Rectal smooth muscle tissue (tissue), 1 donor: ENCODE measurements at regions not wholly inside any gene's neighbourhood (a gene's known extent, or its start where the extent isn't known, plus 50 kb on each side); places are given as distances from the start of the nearest gene placed in this dataset.
"Not testable (repeated sequence)": the region's sequence is repeated elsewhere in the genome, so short reads cannot be mapped to it uniquely, and the experiment has no call there.

Experiments
- H3K27ac ChIP-seq: one replicate; pipeline ENCODE4 v1.7.0; 2013; ENCODE audit warnings: low read depth, low read length, inconsistent platforms
- H3K27me3 ChIP-seq: one replicate; pipeline ENCODE4 v1.7.0; 2013; ENCODE audit warnings: low read length; ENCODE audit not compliant: control insufficient read depth, insufficient read depth
- H3K36me3 ChIP-seq: one replicate; pipeline ENCODE4 v1.7.0; 2013; ENCODE audit warnings: low read length; ENCODE audit not compliant: control insufficient read depth, insufficient read depth
- H3K4me1 ChIP-seq: one replicate; pipeline ENCODE4 v1.7.0; 2013; ENCODE audit warnings: low read length; ENCODE audit not compliant: control insufficient read depth, insufficient read depth
- H3K4me3 ChIP-seq: one replicate; pipeline ENCODE4 v1.7.0; 2013; ENCODE audit warnings: low read length
- H3K9ac ChIP-seq: one replicate; pipeline ENCODE4 v1.7.0; 2013; ENCODE audit warnings: low read length

DNA sequence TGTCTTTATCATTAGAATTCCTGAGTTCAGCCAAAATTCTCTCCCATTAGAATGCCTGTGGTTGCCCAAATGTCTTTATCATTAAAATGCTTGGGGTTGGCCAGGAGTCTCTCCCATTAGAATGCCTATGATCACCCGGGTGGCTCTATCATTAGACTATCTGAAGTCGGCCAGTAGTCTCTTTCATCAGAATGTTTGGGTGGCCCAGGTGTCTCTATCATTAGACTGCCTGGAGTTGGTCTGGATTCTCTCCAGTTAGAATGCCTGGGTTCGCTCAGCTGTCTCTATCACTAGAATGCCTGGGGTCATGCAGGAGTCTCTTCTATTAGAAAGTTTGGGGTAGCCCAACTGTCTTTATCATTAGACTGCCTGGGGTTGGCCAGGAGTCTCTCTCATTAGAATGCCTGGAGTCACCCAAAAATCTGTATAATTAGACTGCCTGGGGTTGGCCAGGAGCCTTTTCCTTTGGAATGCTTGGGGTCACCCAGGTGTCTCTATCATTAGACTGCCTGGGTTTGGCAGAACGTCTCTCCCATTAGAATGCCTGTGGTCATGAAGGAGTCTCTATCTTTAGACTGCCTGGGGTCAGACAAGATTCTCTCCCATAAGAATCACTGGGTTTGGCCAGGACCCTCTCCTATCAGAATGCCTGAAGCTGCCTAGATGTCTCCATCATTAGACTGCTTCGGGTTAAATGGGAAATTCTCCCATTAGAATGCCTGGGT is 1478.3 kb downstream of the UQCRFS1 start:
- Histone ChIP-seq H3K27me3 (no peaks in the 10 kb centered on the region), H3K27ac (no peak overlapping the region), H3K36me3 (no peaks in the 10 kb centered on the region), H3K4me1 (no peaks in the 10 kb centered on the region), H3K9ac (no peak overlapping the region), H3K4me3 (no peak overlapping the region)

DNA sequence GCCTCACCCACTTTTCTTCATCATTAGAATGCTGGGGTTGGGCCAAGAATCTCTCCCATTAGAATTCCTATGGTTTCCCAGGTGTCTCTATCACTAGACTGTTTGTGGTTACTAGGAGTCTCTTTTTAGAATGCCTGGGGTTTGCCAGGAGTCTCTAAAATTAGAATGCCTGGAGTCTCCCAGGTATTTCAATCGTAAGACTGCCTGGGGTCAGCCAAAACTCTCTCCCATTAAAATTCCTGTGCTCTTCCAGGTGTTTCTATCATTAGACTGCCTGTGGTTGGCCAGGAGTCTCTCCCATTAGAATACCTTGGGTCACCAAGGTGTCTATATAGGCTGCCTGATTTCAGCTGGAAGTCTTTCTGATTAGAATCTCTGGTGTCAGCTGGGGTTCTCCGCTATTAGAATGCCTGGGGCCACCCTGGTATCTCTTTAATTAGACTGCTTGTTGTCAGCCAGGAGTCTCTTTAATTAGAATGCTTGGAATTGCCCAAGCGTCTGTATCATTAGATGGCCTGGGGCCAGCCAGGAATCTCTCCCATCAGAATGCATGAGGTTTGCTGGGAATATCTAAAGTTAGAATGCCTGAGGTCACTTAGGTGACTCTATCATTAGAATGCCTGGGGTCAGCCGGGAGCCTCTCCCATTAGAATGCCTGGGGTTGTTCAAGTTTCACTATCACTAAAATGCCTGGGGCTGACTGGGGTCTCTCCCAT is 1479.2 kb downstream of the UQCRFS1 start:
- no peak overlapping the region for H3K27ac ChIP-seq
- no peaks in the 10 kb centered on the region for H3K36me3 ChIP-seq

DNA sequence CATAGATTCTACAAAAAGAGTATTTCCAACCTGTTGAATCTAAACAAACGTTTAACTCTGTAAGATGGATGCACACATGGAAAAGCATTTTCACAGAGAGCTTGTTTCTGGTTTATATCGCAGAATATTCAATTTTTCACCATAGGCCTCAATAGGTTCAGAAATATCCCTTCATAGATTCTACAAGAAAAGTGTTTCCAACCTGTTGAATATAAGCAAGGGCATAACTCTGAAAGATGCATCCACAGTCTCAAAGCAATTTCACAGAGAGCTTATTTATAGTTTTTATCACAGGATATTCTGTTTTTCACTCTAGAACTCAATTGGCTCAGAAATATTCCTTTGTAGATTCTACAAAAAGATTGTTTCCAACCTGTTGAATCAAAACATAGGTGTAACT is 1483.6 kb downstream of the UQCRFS1 start:
- Histone ChIP-seq H3K4me1 (no peaks in the 10 kb centered on the region), H3K9ac (no peak overlapping the region), H3K27ac (no peak overlapping the region), H3K27me3 (no peaks in the 10 kb centered on the region), H3K36me3 (no peaks in the 10 kb centered on the region), H3K4me3 (no peak overlapping the region)

More for the DNA sequence above, 1479.2 kb downstream of the UQCRFS1 start:
- no peak overlapping the region for H3K9ac ChIP-seq
- no peak overlapping the region for H3K4me3 ChIP-seq
- H3K27me3 ChIP-seq = no peaks in the 10 kb centered on the region
- H3K4me1 ChIP-seq = no peaks in the 10 kb centered on the region

DNA sequence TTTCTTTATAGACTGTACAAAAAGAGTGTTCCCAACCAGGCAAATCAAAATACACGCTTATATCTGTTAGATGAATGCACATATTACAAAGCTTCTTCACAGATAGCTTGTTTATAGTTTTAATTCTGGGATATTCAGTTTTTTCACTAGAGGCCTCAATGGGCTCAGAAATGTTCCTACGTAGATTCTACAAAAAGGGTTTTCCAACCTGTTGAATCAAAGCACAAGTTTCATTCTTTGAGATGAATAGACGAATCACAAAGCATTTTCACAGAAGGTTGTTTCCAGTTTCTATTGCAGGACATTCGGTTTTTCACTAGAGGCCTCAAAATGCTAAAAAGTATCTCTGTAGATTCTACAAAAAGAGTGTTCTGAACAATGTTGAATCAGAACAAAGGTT is 1490.3 kb downstream of the UQCRFS1 start:
- H3K4me3 ChIP-seq = no peak overlapping the region

DNA sequence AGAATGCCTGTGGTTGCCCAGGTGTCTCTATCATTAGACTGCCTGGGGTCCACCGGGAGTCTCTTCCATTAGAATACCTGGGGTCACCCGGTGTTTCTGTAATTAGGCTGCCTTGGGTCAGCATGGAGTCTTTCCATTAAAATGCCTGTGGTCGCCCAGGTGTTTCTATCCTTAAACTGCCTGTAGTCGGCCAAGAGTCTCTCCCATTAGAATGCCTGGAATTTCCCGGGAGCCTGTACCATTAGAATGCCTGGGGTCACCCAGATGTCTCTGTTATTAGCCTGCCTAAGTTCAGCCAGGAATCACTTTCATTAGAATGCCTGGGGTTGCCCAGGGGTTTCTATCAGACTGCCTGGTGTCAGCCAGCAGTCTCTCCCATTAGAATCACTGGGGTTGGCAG is 1492.8 kb downstream of the UQCRFS1 start:
- no peaks in the 10 kb centered on the region for H3K4me1 ChIP-seq
- H3K27ac ChIP-seq = no peak overlapping the region
- H3K4me3 ChIP-seq = no peak overlapping the region
- H3K9ac ChIP-seq = no peak overlapping the region
- no peaks in the 10 kb centered on the region for H3K27me3 ChIP-seq
- no peaks in the 10 kb centered on the region for H3K36me3 ChIP-seq

More for the DNA sequence above, 1490.3 kb downstream of the UQCRFS1 start:
- Histone ChIP-seq H3K27ac (no peak overlapping the region), H3K36me3 (no peaks in the 10 kb centered on the region), H3K4me1 (no peaks in the 10 kb centered on the region), H3K27me3 (no peaks in the 10 kb centered on the region), H3K9ac (no peak overlapping the region)

DNA sequence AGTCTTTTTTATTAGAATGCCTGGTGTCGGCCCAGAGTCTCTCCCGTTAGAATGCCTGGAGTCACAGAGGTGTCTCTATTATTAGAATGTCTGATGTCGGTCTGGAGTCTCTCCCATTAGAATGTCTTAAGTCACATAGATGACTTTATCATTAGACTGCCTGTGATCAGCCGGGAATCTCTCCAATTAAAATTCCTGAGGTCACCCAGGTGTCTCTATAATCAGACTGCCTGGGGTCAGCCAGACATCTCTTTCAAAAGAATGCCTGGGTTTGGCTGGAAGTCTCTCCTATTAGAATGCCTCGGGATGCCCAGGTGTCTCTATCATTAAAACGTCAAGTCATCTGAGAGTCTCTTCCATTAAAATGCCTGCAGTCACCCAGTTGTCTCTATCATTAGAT is 1493.9 kb downstream of the UQCRFS1 start:
- H3K27ac ChIP-seq = no peak overlapping the region
- no peaks in the 10 kb centered on the region for H3K27me3 ChIP-seq
- H3K4me1 ChIP-seq = no peaks in the 10 kb centered on the region
- H3K9ac ChIP-seq = no peak overlapping the region
- no peak overlapping the region for H3K4me3 ChIP-seq
- H3K36me3 ChIP-seq = no peaks in the 10 kb centered on the region

DNA sequence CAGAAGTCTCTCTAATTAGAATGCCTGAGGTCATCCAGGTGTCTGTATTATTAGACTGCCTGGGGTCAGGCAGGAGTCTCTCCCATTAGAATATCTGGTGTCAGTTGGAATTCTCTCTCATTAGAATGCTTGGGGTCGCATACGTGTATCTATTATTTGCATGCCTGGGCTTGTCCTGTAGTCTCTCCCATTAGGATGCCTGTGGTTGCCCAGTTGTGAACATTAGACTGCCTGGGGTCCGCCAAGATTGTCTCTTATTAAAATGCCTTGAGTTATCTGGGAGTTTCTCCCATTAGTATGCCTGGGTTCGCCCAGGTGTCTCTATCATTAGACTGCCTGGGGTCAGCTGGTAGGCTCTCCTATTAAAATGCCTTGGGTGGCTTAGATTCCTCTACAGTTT is 1494.7 kb downstream of the UQCRFS1 start:
- Histone ChIP-seq H3K4me3 (no peak overlapping the region), H3K9ac (no peak overlapping the region), H3K4me1 (no peaks in the 10 kb centered on the region), H3K27ac (no peak overlapping the region), H3K27me3 (no peaks in the 10 kb centered on the region), H3K36me3 (no peaks in the 10 kb centered on the region)

DNA sequence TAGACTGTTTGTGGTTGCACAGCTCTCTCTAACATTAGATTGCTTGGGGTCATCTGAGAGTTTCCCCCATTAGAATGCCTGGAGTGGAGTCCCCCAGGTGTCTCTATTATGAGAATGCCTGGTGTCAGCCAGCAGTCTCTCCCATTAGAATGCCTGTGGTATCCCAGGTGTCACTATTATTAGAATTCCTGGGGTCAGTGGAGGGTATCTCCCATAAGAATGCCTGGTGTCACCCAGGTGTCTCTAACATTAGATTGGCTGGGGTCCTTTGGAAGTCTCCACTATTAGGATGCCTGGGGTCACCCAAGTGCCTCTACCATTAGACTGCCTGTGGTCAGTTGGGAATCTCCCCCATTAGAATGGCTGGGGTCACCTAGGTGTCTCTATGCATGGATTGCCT is 1495.1 kb downstream of the UQCRFS1 start:
- Histone ChIP-seq H3K9ac (no peak overlapping the region), H3K4me3 (no peak overlapping the region), H3K27ac (no peak overlapping the region), H3K27me3 (no peaks in the 10 kb centered on the region), H3K36me3 (no peaks in the 10 kb centered on the region), H3K4me1 (no peaks in the 10 kb centered on the region)

DNA sequence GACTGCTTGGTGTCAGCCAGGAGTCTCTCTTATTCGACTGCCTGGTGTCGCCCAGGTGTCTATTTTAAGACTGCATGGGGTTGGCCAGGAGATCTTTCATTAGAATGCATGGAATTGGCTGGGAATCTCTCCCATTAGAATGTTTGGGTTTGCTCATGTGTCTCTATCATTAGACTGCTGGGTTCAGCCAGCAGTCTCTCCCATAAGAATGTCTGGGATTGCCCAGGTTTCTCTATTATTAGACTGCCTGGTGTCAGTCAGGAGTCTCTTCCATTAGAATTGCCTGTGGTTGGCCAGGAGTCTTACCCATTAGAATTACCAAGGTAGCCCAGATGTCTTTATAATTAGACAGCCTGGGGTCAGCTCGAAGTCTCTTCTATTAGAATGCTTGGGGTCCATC is 1496.0 kb downstream of the UQCRFS1 start:
- Histone ChIP-seq H3K27ac (no peak overlapping the region), H3K9ac (no peak overlapping the region), H3K4me3 (no peak overlapping the region), H3K4me1 (no peaks in the 10 kb centered on the region), H3K36me3 (no peaks in the 10 kb centered on the region), H3K27me3 (no peaks in the 10 kb centered on the region)

DNA sequence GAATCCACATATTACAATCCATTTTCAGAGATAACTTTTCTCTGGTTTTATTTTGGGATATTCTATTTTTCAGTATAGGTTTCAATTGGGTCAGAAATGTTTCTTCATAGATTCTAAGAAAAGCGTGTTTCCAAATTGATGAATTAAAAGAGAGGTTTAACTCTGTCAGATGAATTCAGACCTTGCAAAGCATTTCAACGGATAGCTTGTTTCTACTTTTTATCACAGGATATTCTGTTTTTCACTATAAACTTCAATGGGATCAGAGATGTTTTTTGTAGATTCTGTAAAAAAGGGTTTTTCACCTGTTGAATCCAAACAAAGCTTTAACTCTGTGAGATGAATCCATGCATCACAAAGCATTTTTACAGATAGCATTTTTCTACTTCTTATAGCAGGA is 1498.1 kb downstream of the UQCRFS1 start:
- no peaks in the 10 kb centered on the region for H3K4me1 ChIP-seq
- H3K4me3 ChIP-seq = no peak overlapping the region
- H3K27ac ChIP-seq = no peak overlapping the region
- no peaks in the 10 kb centered on the region for H3K27me3 ChIP-seq
- no peaks in the 10 kb centered on the region for H3K36me3 ChIP-seq
- no peak overlapping the region for H3K9ac ChIP-seq

DNA sequence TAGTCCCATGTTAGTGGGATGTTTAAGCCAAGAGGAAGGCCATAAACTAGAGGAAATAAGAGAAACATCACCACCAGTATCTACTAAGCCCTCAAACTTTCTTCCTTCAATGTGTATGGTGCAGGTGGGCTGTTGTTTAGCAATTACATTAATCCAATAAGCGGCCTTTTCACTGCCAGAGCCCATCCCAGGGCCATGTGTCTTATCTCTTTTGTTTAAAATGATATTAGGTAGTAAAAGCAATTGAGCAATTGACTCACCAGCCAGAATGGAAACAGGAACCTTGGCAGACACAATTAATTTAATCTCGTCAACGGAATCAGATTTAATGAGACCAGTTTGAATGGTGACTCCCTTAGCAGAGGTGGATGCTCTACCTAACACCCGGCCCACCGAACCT is 1503.5 kb downstream of the UQCRFS1 start:
- Histone ChIP-seq H3K36me3 (no peaks in the 10 kb centered on the region), H3K27ac (no peak overlapping the region), H3K9ac (no peak overlapping the region), H3K4me1 (no peaks in the 10 kb centered on the region), H3K27me3 (no peaks in the 10 kb centered on the region), H3K4me3 (no peak overlapping the region)

DNA sequence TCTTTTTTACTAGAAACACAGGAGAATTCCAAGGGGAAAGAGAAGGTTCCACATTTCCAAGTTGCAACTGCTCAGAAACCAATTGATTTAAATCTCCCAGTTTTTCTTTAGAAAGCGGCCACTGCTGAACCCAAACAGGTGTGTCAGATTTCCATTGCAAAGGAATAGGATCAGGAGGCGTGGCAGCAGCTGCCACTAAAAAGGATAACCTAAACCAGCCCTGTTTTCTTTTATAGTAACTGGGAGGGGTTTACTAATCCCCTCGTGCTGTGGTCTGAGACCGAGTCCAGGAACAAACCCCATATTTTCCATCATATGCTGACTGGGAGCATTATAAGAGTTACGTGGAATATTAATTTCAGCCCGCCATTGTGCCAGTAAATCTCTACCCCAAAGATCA is 1504.0 kb downstream of the UQCRFS1 start:
- not testable (repeated sequence) for H3K27me3 ChIP-seq

DNA sequence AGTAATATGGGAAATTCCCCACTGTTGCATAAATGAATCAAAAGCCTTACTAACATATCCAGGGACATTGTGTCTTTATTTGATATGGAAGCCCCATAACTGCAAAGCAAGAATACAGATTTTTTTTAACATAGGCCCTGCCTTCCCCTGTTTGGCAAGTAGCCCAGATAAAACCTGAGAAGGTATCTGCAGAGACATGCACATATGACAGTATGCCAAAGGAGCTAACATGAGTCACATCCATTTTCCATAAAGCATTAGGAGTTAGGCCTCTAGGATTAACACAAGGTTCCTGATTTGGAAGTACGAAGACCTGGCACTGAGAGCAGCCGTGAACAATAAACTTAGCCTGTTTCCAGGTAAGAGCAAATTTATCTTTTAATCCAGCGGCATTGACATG is 1505.9 kb downstream of the UQCRFS1 start:
- H3K27me3 ChIP-seq, H3K27ac ChIP-seq, H3K36me3 ChIP-seq, H3K4me3 ChIP-seq, H3K4me1 ChIP-seq, H3K9ac ChIP-seq: not testable (repeated sequence)

More for the DNA sequence above, 1504.0 kb downstream of the UQCRFS1 start:
- H3K9ac ChIP-seq, H3K36me3 ChIP-seq, H3K27ac ChIP-seq, H3K4me1 ChIP-seq, H3K4me3 ChIP-seq: not testable (repeated sequence)
